ENCODE measurements at regions not wholly inside any gene's neighbourhood (a gene's known extent, or its start where the extent isn't known, plus 50 kb on each side); places are given as distances from the start of the nearest gene placed in this dataset.

DNA sequence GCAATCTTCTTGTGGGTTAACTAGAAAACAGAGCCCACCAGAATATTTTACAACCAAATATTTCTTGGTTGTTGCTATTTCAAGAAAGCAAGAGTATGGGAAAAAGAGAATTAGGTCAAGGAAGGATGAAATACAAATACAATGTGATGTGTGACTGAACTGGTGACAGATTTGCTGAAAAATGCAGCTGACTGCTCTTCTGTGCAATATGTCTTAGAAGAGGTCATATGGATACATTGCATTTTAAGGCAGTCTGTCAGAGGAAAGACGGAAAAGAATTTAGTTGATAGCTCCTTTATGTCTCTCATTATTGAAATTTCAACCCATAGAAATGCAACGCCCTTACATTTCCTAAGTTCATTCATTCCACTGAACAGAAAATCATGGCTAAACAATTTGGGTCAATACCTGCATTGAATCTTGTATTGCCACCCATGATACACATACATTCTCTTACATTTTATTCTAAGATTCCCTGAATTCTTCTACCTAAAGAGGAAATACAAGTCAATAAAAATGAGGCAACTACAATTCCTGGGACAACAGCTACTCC is 423.1 kb downstream of the ADAM29 start:
- TF ChIP-seq GATA3 (IDR thresholded peaks at IDR 0.05; ENCODE audit: low read depth, low read length) (no peak), GATA2 (IDR thresholded peaks at IDR 0.05; ENCODE audit: low read depth, low read length) (no peak)

DNA sequence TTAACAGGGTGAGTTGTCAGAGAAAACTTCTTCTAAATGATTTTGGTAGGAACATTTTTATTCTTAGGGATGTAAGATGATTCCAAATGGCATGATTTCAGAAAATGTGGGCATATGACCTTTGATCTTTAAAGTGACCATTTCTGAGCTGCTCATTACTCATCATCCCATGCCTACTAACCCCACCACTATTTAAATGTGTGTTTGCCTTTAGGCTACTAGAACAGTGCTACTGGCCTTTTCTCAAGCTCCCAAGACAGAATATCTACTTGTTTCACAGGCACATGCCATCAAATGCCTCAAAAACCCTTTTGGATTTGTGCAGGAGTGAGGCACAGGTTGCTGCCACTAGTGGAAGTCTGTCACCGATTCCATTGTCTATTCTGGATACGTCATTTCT is 428.2 kb downstream of the ADAM29 start:
- TF ChIP-seq GATA2 (IDR thresholded peaks at IDR 0.05; ENCODE audit: low read depth, low read length), result no peak
- no peak for TF ChIP-seq GATA3 (IDR thresholded peaks at IDR 0.05; ENCODE audit: low read depth, low read length)

DNA sequence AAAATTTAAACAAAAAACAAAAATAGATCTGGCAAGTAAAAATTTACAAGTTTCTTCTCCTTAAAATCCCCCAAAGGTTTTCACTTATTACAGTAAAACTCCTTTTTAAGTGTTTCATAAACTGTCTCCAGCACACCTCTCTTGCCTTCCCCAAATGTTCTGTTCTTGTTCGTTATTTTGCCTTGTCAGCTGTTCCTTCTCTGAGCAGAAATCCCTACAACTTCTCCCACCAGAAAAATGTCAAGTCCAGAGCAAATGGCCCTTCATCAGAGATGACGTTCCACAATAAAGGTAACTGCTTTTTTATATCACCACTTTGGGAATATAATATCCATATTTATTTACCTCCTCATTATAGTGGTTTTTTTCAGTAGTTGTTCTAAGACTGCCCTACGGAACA is 432.1 kb downstream of the ADAM29 start:
- TF ChIP-seq GATA2 (IDR thresholded peaks at IDR 0.05; ENCODE audit: low read depth, low read length) (no peak), GATA3 (IDR thresholded peaks at IDR 0.05; ENCODE audit: low read depth, low read length) (no peak)

DNA sequence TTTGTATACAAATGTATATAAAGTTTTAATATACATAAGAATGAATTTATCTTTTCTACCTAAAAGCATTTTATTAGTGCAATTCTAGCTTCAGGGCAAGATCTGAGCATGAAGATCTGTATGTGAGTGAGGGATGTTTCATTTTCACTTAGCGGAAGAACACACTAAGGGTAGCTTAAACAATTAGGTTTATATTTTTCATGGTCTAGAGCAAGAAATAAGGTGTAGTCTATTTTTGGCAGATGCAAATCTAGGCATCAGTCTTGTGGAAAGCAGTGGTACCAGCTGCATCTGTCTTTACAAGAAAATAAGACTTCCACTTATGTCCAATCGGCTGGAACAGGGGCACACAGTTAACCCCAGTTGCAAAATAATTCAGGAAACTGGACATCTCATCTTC is 433.3 kb downstream of the ADAM29 start:
- TF ChIP-seq GATA3 (IDR thresholded peaks at IDR 0.05; ENCODE audit: low read depth, low read length) (no peak), GATA2 (IDR thresholded peaks at IDR 0.05; ENCODE audit: low read depth, low read length) (no peak)

DNA sequence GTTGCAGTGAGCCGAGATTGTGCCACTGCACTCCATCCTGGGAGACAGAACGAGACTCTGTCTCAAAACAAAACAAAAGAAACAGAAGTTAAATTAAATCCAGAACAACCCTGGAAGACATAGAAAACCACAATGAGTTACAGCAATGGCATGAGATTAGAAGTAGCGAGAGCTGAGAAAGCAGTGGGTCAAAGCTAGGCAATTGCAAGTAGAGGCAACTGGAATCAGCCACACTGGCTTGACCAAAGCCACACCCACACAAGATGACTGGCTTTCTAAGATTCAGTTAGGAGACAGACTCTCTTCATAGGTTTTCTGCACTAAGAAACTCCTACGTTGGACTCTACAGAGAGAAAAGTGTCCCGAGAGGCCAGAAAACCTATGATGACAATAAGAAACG is 443.0 kb downstream of the GPM6A start:
- TF ChIP-seq GATA2 (IDR thresholded peaks at IDR 0.05; ENCODE audit: low read depth, low read length), result no peak
- no peak for TF ChIP-seq GATA3 (IDR thresholded peaks at IDR 0.05; ENCODE audit: low read depth, low read length)

DNA sequence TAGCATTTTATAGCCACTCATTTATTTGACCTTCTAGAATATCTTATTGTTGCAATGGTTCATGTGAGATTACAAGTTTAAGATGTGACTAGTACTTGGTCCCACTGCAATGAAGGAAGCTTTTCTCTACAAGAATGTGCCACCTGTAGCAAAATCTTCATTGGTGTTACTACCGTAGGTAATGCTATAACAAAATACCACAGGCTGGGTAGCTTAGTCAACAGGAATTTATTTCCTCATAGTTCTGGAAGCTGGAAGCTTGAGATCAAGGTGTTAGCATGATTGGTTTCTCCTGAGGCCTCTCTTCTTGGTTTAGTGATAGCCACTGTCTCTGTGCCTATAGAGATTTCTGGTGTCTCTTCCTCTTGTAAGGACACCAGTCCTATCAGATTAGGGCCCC is 441.0 kb downstream of the GPM6A start:
- no peak for TF ChIP-seq GATA3 (IDR thresholded peaks at IDR 0.05; ENCODE audit: low read depth, low read length)
- no peak for TF ChIP-seq GATA2 (IDR thresholded peaks at IDR 0.05; ENCODE audit: low read depth, low read length)

DNA sequence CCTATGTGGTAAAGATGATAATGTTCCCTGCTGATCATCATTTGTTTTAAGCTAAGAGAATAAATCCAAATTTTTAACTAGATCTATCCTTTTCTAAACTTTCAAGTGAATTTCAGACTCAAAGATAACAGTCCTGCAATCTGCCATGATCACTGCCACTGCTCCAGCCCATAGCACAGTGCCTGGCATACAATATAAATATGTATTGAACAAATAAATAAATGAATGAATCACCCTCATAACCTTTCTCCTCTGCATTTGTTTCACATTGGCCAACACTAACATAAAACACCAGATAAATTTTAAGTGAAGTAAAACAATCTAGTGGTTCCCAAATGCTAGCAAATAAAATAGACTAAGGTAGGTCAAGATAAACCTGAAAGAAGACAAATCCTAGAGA is 439.0 kb downstream of the GPM6A start:
- TF ChIP-seq GATA2 (IDR thresholded peaks at IDR 0.05; ENCODE audit: low read depth, low read length) (no peak), GATA3 (IDR thresholded peaks at IDR 0.05; ENCODE audit: low read depth, low read length) (no peak)

DNA sequence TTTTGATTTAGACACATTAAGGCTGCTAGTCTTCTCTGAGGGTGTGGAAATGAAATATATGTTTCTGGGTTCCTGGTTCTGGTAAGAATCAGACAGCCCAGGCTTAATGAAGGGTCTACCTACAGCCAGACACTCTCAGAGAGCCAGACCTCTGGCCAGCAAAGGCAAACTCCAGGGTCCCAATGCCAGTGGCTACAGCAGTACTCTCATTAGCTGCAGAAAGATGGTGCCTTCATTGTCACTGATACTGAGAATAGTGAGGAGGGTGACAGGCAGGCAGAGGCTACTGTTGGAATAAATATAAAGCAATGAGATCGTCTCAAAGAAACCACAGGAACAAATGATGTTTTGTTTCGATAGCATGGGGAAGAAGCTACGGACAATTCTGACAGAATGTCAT is 437.6 kb downstream of the GPM6A start:
- TF ChIP-seq GATA2 (IDR thresholded peaks at IDR 0.05; ENCODE audit: low read depth, low read length), result no peak
- no peak for TF ChIP-seq GATA3 (IDR thresholded peaks at IDR 0.05; ENCODE audit: low read depth, low read length)

DNA sequence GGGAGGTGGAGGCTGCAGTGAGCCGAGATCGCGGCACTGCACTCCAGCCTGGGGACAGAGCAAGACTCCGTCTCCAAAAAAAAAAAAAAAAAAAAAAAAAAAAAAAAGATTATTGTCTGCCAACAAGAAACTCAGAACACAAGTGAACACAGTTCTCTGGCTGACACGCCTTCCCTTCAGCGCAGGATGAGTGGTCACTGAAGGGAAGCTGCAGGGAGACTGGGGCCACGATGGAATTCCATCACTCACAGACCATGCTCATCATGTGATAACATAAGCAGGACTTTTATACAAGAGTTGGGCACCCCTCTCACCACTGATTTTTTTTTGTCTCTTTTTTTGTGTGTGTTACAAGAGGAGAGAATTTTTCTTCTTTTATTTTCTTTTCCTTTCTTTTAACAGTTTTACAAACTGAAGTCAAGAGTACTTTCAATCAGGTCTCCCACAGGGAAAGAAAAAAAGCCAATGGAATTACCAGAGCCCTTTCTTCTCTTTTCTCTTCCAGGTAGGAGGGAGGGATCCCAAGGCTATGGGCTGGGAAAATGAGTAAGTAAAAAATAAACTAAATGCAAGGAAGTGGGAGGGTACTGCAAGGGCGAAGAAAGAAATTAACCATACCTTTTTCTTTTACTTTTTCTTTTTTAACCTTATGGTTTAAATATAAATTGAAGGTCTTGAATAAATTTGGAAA is 435.6 kb downstream of the GPM6A start:
- TF ChIP-seq GATA3 (IDR thresholded peaks at IDR 0.05; ENCODE audit: low read depth, low read length), result no peak
- no peak for TF ChIP-seq GATA2 (IDR thresholded peaks at IDR 0.05; ENCODE audit: low read depth, low read length)

DNA sequence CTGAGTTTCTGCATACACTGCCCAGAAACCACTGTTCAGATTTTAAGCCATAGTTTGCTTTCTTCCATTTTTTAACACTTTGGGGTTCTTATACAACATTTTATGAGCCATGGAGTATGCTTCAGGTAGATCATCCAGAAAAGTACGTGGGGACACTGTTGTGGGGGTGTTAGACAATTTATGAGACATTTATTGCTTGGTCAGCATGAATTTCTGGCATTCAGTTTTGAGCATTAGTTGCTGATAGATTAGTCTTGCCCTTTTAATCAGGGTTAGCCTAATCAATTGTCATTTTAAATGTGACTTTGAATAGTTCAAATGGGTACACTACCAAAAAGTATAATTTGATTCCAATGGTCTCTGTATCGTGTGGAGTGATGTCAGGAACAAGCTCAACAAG is 434.9 kb downstream of the GPM6A start:
- TF ChIP-seq GATA2 (IDR thresholded peaks at IDR 0.05; ENCODE audit: low read depth, low read length), result no peak
- no peak for TF ChIP-seq GATA3 (IDR thresholded peaks at IDR 0.05; ENCODE audit: low read depth, low read length)

DNA sequence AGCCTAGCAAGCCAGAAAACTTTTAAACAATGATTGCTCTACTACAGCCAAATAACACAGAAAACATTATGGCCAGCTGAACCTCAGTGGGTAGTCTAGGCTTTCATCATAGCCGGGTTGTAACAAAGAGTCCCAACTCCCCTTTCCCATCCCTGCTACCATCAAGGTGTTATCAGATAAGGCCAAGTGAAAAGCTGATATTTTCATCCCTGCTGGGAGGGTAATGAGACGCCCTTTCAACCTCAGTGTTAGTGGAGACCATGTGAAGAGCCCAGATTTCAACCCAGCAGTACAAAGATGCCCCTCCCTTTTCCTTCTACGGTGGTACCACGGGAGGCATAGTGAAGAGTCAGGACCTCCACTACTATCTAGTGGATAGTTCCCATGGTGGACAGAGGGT is 433.7 kb downstream of the GPM6A start:
- TF ChIP-seq GATA2 (IDR thresholded peaks at IDR 0.05; ENCODE audit: low read depth, low read length) (no peak), GATA3 (IDR thresholded peaks at IDR 0.05; ENCODE audit: low read depth, low read length) (no peak)

DNA sequence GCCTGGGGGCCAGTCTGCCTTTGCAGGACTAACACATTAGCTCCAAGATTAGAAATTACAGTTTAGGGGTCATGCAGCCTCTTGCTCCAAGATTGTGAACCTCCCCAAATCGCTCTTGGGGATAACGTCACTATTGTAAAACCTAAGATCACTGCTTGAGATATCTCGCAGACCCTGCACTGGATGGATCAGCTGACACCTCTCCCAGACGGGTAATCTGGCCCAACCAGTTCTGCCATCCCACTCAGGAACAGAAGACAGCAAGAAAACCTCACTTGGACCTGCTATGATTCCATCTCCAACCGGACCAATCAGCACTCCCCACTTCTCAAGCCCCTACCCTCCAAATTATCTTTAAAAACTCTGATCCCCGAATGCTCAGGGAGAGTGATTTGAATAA is 431.2 kb downstream of the GPM6A start:
- no peak for TF ChIP-seq GATA2 (IDR thresholded peaks at IDR 0.05; ENCODE audit: low read depth, low read length)

DNA sequence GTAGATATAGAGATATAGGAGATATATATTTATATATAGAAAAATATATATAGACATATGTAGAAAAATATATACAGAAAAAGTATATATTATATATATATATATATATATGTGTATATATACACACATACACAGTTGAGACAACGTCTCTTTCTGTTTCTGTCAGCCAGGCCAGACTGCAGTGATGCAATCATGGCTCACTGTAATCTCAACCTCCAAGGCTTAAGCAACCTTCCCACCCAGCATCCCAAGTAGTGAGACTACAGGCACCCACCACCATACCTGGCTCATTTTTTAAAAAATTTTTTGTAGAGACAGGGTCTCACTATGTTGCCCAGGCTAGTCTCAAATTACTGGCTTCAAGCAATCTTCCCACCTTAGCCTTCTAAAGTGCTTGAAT is 426.3 kb downstream of the GPM6A start:
- no peak for TF ChIP-seq GATA2 (IDR thresholded peaks at IDR 0.05; ENCODE audit: low read depth, low read length)

DNA sequence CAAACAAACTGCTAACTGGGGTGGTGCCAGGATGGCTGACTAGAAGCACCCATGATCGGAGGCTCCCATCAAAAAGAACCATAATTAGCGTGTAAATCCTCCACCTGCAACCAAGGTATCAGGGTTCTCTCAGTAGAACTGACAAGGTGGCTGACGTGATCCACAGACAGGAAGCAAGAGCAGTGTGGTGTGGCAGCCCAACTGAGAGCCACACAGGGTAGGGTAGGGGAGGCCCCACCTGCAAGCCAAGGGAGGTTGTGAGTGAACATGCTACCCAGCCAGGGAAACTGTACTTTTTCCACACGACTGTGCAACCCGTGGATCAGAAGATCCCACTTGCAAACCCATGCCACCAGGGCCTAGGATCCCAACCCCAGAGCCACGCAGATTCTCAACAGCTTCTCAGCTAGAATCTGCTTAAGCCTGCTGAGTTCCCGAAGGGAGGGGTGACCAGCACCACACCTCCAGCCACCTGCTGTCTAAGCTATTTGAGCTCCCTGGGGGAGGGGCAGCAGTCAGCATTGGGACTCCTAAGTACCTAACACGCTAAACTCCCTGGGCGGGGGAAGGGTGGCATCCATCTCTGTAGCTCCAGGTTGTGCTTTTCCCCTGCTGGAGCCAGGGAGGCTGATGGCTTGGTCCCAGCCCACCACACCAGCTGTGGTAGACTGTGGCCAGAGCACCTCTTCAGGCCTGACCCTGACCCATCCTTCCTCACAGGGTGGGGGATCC is 425.1 kb downstream of the GPM6A start:
- no peak for TF ChIP-seq GATA3 (IDR thresholded peaks at IDR 0.05; ENCODE audit: low read depth, low read length)

DNA sequence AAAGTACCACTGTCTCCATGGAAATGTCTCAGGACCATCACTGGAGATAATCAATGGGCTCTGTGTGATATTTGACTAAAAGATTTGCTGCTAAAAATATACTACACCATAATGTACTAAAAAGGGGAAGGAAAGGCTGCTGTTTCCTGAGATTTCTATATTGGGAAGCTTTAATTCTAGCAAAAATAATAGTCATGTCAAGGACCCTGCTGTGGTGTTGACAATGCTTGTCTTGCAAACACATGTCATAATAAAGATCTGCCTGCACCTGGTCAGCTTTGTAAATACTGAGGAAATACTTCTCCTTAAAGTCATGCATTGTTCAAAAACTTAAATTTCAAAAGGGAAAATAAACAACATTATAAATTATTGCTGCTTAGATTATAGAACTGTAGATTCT is 417.9 kb downstream of the GPM6A start:
- TF ChIP-seq GATA2 (IDR thresholded peaks at IDR 0.05; ENCODE audit: low read depth, low read length) (no peak), GATA3 (IDR thresholded peaks at IDR 0.05; ENCODE audit: low read depth, low read length) (no peak)
